ENCODE measurements at regions not wholly inside any gene's neighbourhood (a gene's known extent, or its start where the extent isn't known, plus 50 kb on each side); places are given as distances from the start of the nearest gene placed in this dataset.
"Not testable (repeated sequence)": the region's sequence is repeated elsewhere in the genome, so short reads cannot be mapped to it uniquely, and the experiment has no call there.

DNA sequence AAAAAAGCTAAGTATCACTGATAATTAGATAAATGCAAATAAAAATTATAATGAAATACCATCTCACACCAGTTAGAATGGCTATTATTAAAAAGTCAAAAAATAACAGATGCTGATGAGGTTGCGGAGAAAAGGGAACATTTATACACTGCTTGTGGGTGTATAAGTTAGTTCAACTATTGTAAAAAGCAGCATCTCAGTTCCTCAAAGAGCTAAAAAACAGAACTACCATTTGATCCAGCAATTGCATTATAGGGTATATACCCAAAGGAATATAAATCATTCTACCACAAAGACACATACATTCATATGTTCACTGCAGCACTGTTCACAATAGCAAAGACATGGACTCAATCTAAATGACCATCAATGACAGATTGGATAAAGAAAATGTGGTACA is 120.3 kb upstream of the ZBED5 start:
- no peak overlapping the region for H3K4me3 Mint-ChIP-seq
- peaks cover 22% of the 10 kb centered on the region for H3K27me3 Mint-ChIP-seq
- peaks cover 2% of the 10 kb centered on the region for H3K4me1 Mint-ChIP-seq
- DNase-seq (no peak), ATAC-seq (ENCODE audit: low read depth) (no peak)
- no peaks in the 10 kb centered on the region for H3K36me3 Mint-ChIP-seq
- POLR2A ChIA-PET: no interaction called here
- H3K9me3 Mint-ChIP-seq: no peaks in the 10 kb centered on the region
- no peak overlapping the region for H3K27ac Mint-ChIP-seq

DNA sequence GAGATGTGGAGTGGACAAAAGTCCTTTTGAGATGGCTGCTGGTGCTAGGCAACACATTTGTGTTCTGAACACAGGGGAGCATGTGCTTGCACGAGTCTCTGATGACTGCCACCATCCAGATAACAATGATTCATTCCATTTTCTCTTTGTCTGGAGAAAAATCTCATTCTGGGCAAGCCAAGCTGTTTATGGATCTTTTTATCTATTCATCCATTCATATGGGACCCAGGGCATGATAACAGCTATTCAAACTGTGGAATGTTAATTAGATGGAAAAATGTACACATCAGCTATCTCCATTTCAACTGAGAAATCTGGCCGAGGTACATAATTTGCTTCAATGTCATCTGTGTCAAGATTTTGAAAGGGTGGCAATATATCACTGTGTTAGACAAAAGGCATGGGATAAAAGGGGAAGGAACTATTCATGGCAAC is 117.5 kb upstream of the ZBED5 start:
- peaks cover 22% of the 10 kb centered on the region for H3K27me3 Mint-ChIP-seq
- DNase-seq (no peak), ATAC-seq (ENCODE audit: low read depth) (no peak)
- no peaks in the 10 kb centered on the region for H3K9me3 Mint-ChIP-seq
- no peak overlapping the region for H3K4me3 Mint-ChIP-seq
- peaks cover 2% of the 10 kb centered on the region for H3K4me1 Mint-ChIP-seq
- POLR2A ChIA-PET: no interaction called here
- no peak overlapping the region for H3K27ac Mint-ChIP-seq
- no peaks in the 10 kb centered on the region for H3K36me3 Mint-ChIP-seq

DNA sequence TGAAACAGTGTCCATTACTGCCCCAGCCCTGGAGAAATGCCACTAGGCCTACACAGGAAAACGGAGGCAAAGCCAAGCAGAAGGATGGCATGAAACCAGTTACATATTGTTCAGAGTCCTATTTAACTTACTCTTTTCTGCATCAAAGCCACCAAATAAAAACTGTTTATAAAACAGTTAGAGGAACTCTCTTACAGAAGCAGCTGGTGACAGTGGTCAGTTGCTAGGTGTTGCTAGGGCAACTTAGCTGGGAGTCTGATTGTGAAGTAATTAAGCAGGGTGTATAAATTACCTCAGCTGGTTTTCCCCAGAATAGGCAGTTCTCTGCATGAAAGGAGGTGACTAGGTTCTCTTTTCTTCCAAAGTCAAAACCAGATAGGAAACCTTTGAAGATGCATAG is 115.6 kb upstream of the ZBED5 start:
- peaks cover 13% of the 10 kb centered on the region for H3K27me3 Mint-ChIP-seq
- H3K9me3 Mint-ChIP-seq: no peaks in the 10 kb centered on the region
- ATAC-seq (ENCODE audit: low read depth) (no peak), DNase-seq (no peak)
- H3K4me3 Mint-ChIP-seq: no peak overlapping the region
- no peaks in the 10 kb centered on the region for H3K4me1 Mint-ChIP-seq
- POLR2A ChIA-PET: no interaction called here
- H3K27ac Mint-ChIP-seq: no peak overlapping the region
- no peaks in the 10 kb centered on the region for H3K36me3 Mint-ChIP-seq

DNA sequence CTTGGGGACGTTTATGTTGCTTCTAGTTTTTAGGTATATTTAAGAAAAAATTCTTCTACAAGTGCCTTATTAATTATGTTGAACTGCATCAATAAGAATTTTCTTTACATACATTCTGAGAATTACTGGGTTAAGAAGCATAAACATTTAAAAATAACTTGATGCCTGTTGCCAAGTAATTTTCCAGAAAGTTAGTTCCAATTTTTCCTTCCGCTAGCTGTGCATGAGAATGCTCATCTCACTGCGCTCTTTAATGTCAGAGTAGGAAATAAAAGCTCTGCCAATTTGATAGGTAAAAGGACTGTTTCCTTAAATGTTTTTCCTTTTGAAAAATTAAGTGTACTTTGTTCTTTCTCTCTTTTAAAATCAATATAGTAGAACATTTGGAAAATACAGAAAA is 113.1 kb upstream of the ZBED5 start:
- Mint-ChIP-seq H3K36me3 (no peaks in the 10 kb centered on the region), H3K4me1 (no peaks in the 10 kb centered on the region), H3K27ac (no peak overlapping the region), H3K27me3 (no peaks in the 10 kb centered on the region), H3K9me3 (peaks cover 2% of the 10 kb centered on the region), H3K4me3 (no peak overlapping the region)
- DNase-seq (no peak), ATAC-seq (ENCODE audit: low read depth) (no peak)
- POLR2A ChIA-PET: no interaction called here

DNA sequence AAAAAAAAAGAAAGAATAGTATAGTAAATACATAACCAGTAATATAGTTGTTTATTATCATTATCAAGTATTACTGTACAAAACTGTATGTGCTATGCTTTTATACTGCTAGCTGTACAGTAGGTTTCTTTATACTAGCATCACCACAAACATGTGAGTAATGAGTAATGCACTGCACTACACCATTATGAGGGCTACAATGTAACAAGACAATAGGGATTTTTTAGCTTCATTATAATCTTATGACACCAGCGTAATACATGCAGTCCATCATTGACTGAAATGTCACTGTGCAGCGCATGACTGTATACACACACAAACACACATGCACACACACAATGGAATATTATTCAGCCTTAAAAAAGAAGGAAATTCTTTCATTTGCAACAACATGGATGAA is 111.5 kb upstream of the ZBED5 start:
- H3K9me3 Mint-ChIP-seq: peaks cover 6% of the 10 kb centered on the region
- DNase-seq: no peak
- ATAC-seq (ENCODE audit: low read depth): no peak
- POLR2A ChIA-PET: no interaction called here
- H3K36me3 Mint-ChIP-seq: peaks cover 2% of the 10 kb centered on the region
- H3K4me1 Mint-ChIP-seq: no peaks in the 10 kb centered on the region
- H3K27ac Mint-ChIP-seq: no peak overlapping the region
- no peak overlapping the region for H3K4me3 Mint-ChIP-seq
- no peaks in the 10 kb centered on the region for H3K27me3 Mint-ChIP-seq

DNA sequence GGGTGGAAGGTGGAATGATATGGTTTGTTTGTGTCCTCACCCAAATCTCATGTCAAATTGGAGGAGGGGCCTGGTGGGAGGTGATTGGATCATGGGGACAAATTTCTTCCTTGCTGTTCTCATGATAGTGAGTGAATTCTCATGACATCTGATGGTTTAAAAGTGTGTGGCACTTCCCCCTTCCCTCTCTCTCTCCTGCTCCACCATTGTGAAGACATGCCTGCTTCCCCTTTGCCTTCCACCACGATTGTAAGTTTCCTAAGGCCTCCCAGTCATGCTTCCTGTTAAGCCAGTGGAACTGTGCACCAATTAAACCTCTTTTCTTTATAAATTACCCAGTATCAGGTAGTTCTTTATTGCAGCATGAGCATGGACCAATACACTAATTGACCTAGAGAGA is 99.0 kb upstream of the ZBED5 start:
- DNase-seq; H3K4me3 Mint-ChIP-seq; H3K27ac Mint-ChIP-seq; POLR2A ChIA-PET; ATAC-seq (ENCODE audit: low read depth); H3K4me1 Mint-ChIP-seq; H3K36me3 Mint-ChIP-seq: not testable (repeated sequence)
- Mint-ChIP-seq H3K9me3 (peaks cover 13% of the 10 kb centered on the region), H3K27me3 (peaks cover 28% of the 10 kb centered on the region)

DNA sequence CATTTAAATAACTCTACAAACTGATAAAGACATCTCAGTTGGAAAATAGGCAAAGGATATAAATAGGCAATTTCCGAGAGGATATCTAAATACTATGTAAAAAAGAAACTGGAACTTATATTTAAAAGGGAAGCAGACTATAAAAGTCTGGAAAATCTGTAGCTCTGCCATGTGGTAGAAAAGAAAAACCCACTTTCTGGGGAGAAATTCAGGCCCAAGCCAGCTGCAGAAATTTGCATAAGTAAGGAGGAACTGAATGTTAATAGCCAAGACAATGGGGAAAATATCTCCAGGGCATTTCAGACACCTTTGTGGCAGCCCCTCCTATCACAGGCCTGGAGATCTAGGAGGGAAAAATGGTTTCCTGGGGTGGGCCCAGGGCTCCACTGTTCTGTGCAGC is 97.8 kb upstream of the ZBED5 start:
- H3K4me3 Mint-ChIP-seq: no peak overlapping the region
- H3K9me3 Mint-ChIP-seq: peaks cover 13% of the 10 kb centered on the region
- peaks cover 27% of the 10 kb centered on the region for H3K27me3 Mint-ChIP-seq
- H3K27ac Mint-ChIP-seq: no peak overlapping the region
- H3K4me1 Mint-ChIP-seq: no peaks in the 10 kb centered on the region
- POLR2A ChIA-PET: no interaction called here
- ATAC-seq (ENCODE audit: low read depth): no peak
- H3K36me3 Mint-ChIP-seq: no peaks in the 10 kb centered on the region
- DNase-seq: no peak

DNA sequence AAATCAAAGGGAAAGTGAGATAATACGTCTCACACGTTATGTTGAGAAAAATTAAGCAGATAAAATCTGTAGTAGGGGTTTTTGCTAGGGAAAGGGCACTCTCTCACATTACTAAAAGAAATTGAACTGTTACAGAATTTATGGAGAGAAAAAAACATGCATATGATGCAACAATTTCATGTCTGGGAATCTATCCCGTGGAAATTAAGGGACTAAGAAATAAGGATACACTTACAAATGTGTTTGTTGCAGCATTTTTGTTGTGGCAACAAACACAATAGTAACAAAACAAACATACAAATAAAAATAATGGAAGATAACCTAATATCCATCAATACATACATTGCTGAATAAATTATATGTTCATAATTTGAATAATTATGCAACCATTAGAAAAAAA is 96.3 kb upstream of the ZBED5 start:
- POLR2A ChIA-PET: no interaction called here

DNA sequence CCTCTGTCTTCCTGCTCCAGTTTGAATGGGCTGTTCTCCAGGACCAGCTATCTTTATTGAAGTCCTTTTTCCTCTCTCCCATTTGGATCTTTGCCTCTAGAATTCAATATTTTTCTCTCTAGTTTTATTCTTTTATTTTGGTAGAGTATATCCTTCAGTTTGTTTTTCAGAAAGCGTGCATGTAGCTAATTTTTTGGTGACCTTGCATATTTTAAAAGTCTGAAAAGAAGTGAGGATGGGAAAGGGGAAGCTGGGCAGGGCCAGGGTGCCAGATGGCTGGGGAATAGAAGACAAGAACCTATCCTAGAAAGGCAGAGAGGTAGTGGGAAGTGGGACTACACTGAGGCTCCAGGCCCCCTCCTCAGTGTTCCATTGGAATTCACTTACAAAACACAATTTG is 95.0 kb upstream of the ZBED5 start:
- H3K36me3 Mint-ChIP-seq: no peaks in the 10 kb centered on the region
- H3K4me1 Mint-ChIP-seq: peaks cover 2% of the 10 kb centered on the region
- no peak overlapping the region for H3K4me3 Mint-ChIP-seq
- H3K27me3 Mint-ChIP-seq: peaks cover 28% of the 10 kb centered on the region
- H3K27ac Mint-ChIP-seq: no peak overlapping the region
- H3K9me3 Mint-ChIP-seq: peaks cover 12% of the 10 kb centered on the region
- POLR2A ChIA-PET: no interaction called here
- ATAC-seq (ENCODE audit: low read depth) (no peak), DNase-seq (no peak)

More for the DNA sequence above, 96.3 kb upstream of the ZBED5 start:
- no peak overlapping the region for H3K27ac Mint-ChIP-seq
- H3K4me1 Mint-ChIP-seq: peaks cover 2% of the 10 kb centered on the region
- no peak overlapping the region for H3K4me3 Mint-ChIP-seq
- H3K9me3 Mint-ChIP-seq: peaks cover 15% of the 10 kb centered on the region
- peaks cover 24% of the 10 kb centered on the region for H3K27me3 Mint-ChIP-seq
- DNase-seq (no peak), ATAC-seq (ENCODE audit: low read depth) (no peak)
- H3K36me3 Mint-ChIP-seq: no peaks in the 10 kb centered on the region

DNA sequence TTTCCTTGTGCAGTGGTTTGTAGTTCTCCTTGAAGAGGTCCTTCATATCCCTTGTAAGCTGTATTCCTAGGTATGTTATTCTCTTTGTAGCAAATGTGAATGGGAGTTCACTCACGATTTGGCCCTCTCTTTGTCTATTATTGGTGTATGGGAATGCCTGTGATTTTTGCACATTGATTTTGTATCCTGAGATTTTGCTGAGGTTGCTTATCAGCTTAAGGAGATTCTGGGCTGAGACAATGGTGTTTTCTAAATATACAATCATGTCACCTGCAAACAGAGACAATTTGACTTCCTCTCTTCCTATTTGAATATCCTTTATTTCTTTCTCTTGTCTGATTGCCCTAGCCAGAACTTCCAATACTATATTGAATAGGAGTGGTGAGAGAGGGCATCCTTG is 90.1 kb upstream of the ZBED5 start:
- H3K36me3 Mint-ChIP-seq; DNase-seq; H3K27ac Mint-ChIP-seq; H3K9me3 Mint-ChIP-seq; H3K4me1 Mint-ChIP-seq; ATAC-seq (ENCODE audit: low read depth); POLR2A ChIA-PET; H3K4me3 Mint-ChIP-seq: not testable (repeated sequence)
- H3K27me3 Mint-ChIP-seq: peaks cover 30% of the 10 kb centered on the region

DNA sequence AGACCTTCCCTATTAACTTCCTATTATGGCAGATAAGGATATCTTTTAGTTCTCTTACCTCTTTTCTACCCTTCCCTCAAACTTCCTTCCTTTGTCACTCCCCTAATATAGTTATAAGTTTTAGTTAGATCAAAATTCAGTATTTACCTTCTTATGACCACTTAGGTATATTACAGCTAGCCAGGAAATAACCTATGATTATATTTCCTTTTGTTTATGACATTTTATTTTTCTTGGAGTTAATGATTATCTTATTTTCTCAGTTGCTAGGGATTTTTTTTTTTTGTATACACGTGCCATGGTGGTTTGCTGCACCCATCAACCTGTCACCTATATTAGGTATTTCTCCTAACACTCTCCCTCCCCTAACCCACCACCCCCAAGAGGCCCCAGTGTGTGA is 88.2 kb upstream of the ZBED5 start:
- POLR2A ChIA-PET: no interaction called here
- Mint-ChIP-seq H3K27ac (no peak overlapping the region), H3K36me3 (no peaks in the 10 kb centered on the region), H3K4me1 (peaks cover 8% of the 10 kb centered on the region), H3K4me3 (no peak overlapping the region), H3K27me3 (peaks cover 29% of the 10 kb centered on the region), H3K9me3 (peaks cover 4% of the 10 kb centered on the region)
- DNase-seq (no peak), ATAC-seq (ENCODE audit: low read depth) (no peak)

DNA sequence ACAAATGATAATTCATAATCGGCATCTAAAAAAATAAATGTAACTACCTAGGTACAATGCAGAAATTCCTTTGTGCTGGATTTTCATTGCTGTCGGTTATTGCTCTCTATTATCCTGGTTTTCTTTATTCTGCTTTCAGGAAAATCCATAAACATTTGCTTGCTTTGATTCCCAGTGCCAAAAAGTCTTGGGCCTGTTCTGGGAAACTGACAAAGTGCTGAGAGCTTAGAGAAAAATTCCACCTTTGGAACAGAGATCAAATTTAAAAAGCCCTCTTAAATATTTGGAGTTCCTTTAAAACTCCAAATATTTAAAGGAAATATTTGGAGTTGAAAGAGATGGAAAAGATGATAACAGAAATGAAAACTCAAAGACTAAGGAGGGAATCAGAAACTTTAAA is 87.3 kb upstream of the ZBED5 start:
- Mint-ChIP-seq H3K36me3 (no peaks in the 10 kb centered on the region), H3K9me3 (peaks cover 4% of the 10 kb centered on the region), H3K4me1 (peaks cover 8% of the 10 kb centered on the region), H3K27me3 (peaks cover 25% of the 10 kb centered on the region), H3K4me3 (no peak overlapping the region), H3K27ac (no peak overlapping the region)
- ATAC-seq (ENCODE audit: low read depth) (no peak), DNase-seq (no peak)
- POLR2A ChIA-PET: no interaction called here

DNA sequence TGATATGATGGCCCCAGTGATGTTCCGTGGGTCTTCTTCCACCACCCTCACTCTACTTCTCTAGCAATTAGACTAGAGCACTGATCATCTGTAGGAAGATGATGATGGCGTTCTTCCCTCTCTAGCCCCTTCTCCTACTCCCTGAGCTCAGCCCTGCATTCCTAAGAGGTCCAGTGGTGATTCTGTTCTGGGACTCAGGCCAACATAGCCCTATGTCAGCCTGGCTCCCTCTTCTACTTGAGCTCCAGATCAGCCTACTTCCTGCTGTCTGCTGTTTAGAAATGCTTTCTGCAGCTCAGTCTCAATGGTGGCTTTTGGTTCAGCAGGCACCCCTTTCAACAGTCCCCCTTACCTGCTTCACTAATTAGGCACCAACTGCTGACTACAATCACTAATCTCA is 86.1 kb upstream of the ZBED5 start:
- ATAC-seq (ENCODE audit: low read depth) (no peak), DNase-seq (no peak)
- POLR2A ChIA-PET: no interaction called here
- H3K4me3 Mint-ChIP-seq: no peak overlapping the region
- no peak overlapping the region for H3K27ac Mint-ChIP-seq
- no peaks in the 10 kb centered on the region for H3K9me3 Mint-ChIP-seq
- H3K27me3 Mint-ChIP-seq: peaks cover 20% of the 10 kb centered on the region
- peaks cover 5% of the 10 kb centered on the region for H3K4me1 Mint-ChIP-seq
- no peaks in the 10 kb centered on the region for H3K36me3 Mint-ChIP-seq

DNA sequence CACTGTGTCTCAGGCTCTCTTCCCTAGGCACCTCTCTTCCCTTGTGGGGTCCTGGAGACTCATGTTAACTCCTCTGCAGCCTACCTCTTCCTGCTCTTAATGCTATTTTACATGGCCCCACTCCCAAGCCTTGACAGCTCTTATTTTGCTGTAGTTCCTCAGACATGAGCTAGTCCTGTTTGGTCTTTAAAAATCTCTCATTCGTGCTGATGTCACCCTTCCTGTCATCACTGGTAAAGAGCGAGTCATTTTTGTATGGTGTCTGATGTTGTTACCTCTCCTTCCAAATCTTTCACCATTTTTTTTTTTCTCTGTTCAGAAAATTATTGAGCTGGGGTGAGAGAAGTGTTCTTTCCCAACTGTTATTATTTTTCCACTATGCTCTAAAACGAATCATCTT is 84.8 kb upstream of the ZBED5 start:
- no peak overlapping the region for H3K4me3 Mint-ChIP-seq
- H3K27ac Mint-ChIP-seq: no peak overlapping the region
- H3K27me3 Mint-ChIP-seq: peaks cover 8% of the 10 kb centered on the region
- H3K36me3 Mint-ChIP-seq: no peaks in the 10 kb centered on the region
- DNase-seq: no peak
- ATAC-seq (ENCODE audit: low read depth): no peak
- POLR2A ChIA-PET: no interaction called here
- peaks cover 5% of the 10 kb centered on the region for H3K4me1 Mint-ChIP-seq
- no peaks in the 10 kb centered on the region for H3K9me3 Mint-ChIP-seq

DNA sequence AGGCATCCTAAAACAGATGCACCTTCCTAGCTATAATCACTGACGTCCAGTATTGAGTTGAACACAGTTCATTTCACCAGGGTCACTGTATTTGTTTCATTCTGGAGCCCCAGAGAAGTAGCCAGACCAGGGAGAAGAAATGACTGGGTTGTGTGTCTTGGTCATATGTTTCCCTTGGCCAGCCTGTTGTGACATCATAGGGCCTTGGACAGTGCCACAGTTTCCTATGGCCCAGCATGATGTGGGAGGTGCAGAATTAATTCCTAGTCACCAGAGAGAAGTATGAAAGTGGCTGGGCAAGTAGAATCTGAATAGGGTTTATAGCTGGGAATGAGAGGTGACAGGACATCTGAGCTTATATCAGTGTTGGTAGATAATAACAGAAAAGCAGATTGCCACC is 84.0 kb upstream of the ZBED5 start:
- peaks cover 7% of the 10 kb centered on the region for H3K27me3 Mint-ChIP-seq

More for the DNA sequence above, 84.0 kb upstream of the ZBED5 start:
- peaks cover 5% of the 10 kb centered on the region for H3K4me1 Mint-ChIP-seq
- POLR2A ChIA-PET: no interaction called here
- H3K4me3 Mint-ChIP-seq: no peak overlapping the region
- H3K36me3 Mint-ChIP-seq: no peaks in the 10 kb centered on the region
- ATAC-seq (ENCODE audit: low read depth) (no peak), DNase-seq (no peak)
- H3K27ac Mint-ChIP-seq: no peak overlapping the region
- H3K9me3 Mint-ChIP-seq: no peaks in the 10 kb centered on the region
